ENCODE measurements at regions not wholly inside any gene's neighbourhood (a gene's known extent, or its start where the extent isn't known, plus 50 kb on each side); places are given as distances from the start of the nearest gene placed in this dataset.

DNA sequence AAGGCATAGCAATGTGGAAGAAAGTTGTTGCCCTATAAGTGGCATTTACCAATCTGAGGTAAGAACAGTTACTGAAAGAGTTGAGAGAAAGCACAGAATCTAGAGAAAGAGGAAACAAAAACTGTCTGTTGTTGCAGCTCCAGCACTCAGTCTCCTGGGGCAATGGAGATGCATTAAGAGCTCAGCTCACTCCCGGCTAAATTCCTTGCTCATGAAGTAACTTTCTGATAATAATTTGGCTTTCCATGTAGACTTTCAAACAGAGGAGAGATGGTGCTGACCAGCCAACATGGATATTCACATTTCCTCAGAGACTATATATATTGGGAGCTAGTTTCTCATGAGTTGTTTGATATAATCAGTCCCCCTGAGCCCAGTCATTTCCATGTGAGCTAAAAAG lies 135.3 kb downstream of the GDAP2 start:
- H3K36me3 ChIP-seq (ENCODE audit: insufficient read depth, low read length, poor library complexity, severe bottlenecking): no peaks in the 10 kb centered on the region
- H3K27ac ChIP-seq (ENCODE audit: low read depth, low read length, poor library complexity, severe bottlenecking): no peak overlapping the region
- BruUV-seq (replicated peaks): no TSS peak
- DNase-seq (ENCODE audit: low spot score): no peak
- ChIA-PET POLR2A (ENCODE audit: low non-redundant PET) (no interaction called here), CTCF (no interaction called here)
- intact Hi-C loops (cut with micrococcal nuclease; ENCODE audit: unreplicated experiment): no loop called here
- no peak overlapping the region for H3K4me3 ChIP-seq (ENCODE audit: low read depth, low read length, poor library complexity, severe bottlenecking)
- H3K9me3 ChIP-seq (ENCODE audit: low read depth, low read length, poor library complexity, severe bottlenecking): no peaks in the 10 kb centered on the region
- TF ChIP-seq, protein P1, sequence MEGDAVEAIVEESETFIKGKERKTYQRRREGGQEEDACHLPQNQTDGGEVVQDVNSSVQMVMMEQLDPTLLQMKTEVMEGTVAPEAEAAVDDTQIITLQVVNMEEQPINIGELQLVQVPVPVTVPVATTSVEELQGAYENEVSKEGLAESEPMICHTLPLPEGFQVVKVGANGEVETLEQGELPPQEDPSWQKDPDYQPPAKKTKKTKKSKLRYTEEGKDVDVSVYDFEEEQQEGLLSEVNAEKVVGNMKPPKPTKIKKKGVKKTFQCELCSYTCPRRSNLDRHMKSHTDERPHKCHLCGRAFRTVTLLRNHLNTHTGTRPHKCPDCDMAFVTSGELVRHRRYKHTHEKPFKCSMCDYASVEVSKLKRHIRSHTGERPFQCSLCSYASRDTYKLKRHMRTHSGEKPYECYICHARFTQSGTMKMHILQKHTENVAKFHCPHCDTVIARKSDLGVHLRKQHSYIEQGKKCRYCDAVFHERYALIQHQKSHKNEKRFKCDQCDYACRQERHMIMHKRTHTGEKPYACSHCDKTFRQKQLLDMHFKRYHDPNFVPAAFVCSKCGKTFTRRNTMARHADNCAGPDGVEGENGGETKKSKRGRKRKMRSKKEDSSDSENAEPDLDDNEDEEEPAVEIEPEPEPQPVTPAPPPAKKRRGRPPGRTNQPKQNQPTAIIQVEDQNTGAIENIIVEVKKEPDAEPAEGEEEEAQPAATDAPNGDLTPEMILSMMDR (conservative IDR thresholded peaks at IDR 0.05; ENCODE audit: low read depth, low read length): no peak
- no peak for TF ChIP-seq EZH2 (IDR thresholded peaks at IDR 0.05; ENCODE audit: borderline replicate concordance, low read depth, low read length, poor library complexity, severe bottlenecking)
- H3K27me3 ChIP-seq (replicated peaks; ENCODE audit: insufficient read depth, low read depth, low read length, poor library complexity): no peaks in the 10 kb centered on the region
- H3K4me1 ChIP-seq (ENCODE audit: insufficient read depth, low read length, poor library complexity, severe bottlenecking): no peaks in the 10 kb centered on the region

DNA sequence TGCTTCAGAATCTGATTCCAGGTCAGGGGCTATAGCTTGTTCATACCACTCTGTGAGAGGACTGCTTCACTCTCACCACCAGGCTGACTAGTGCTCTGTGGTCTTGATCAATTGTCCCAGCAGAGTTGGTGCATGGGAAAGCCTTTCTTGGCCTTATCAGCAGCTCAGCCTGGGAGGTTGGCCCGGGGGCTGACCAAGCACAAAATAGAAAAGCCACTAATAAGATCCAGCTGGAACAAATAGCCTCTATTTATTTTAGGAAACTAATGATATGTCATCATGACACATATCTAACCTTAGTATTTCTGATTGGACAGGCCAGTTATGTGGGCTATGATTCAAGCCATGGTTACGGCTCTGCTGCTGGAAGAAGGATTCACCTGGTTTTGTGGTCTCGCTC lies 134.2 kb downstream of the GDAP2 start:
- intact Hi-C loops (cut with micrococcal nuclease; ENCODE audit: unreplicated experiment): no loop called here
- Histone ChIP-seq H3K4me1 (ENCODE audit: insufficient read depth, low read length, poor library complexity, severe bottlenecking) (no peaks in the 10 kb centered on the region), H3K36me3 (ENCODE audit: insufficient read depth, low read length, poor library complexity, severe bottlenecking) (no peaks in the 10 kb centered on the region), H3K27ac (ENCODE audit: low read depth, low read length, poor library complexity, severe bottlenecking) (no peak overlapping the region), H3K9me3 (ENCODE audit: low read depth, low read length, poor library complexity, severe bottlenecking) (no peaks in the 10 kb centered on the region), H3K4me3 (ENCODE audit: low read depth, low read length, poor library complexity, severe bottlenecking) (no peak overlapping the region), H3K27me3 (replicated peaks; ENCODE audit: insufficient read depth, low read depth, low read length, poor library complexity) (no peaks in the 10 kb centered on the region)
- TF ChIP-seq, protein P1 (conservative IDR thresholded peaks at IDR 0.05; ENCODE audit: low read depth, low read length): no peak
- TF ChIP-seq EZH2 (IDR thresholded peaks at IDR 0.05; ENCODE audit: borderline replicate concordance, low read depth, low read length, poor library complexity, severe bottlenecking): no peak
- BruUV-seq (replicated peaks): no TSS peak
- CTCF ChIA-PET: no interaction called here
- POLR2A ChIA-PET (ENCODE audit: low non-redundant PET): no interaction called here
- DNase-seq (ENCODE audit: low spot score): no peak

DNA sequence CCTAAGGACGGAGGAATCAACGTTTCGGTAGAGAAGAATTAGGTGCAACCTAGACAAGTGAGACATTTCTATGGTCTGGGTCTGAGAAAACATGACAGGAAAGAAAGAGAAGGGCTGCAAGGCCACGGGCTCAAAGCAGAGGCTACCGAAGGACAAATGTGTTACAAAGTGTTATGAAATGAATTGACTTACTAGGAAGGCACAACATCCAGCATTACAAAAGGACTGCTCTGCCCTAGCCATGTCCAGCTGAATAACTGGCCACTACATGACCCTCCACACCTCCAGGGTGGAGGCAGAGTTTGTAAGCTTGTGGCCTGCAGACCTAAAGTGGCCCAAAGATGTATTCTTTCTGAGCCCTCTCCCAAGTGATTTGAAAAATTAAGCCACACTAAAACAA lies 133.6 kb downstream of the GDAP2 start:
- no peak overlapping the region for H3K27ac ChIP-seq (ENCODE audit: low read depth, low read length, poor library complexity, severe bottlenecking)
- no peaks in the 10 kb centered on the region for H3K4me1 ChIP-seq (ENCODE audit: insufficient read depth, low read length, poor library complexity, severe bottlenecking)
- H3K36me3 ChIP-seq (ENCODE audit: insufficient read depth, low read length, poor library complexity, severe bottlenecking): no peaks in the 10 kb centered on the region
- H3K9me3 ChIP-seq (ENCODE audit: low read depth, low read length, poor library complexity, severe bottlenecking): no peaks in the 10 kb centered on the region
- TF ChIP-seq EZH2 (IDR thresholded peaks at IDR 0.05; ENCODE audit: borderline replicate concordance, low read depth, low read length, poor library complexity, severe bottlenecking): no peak
- TF ChIP-seq, protein P1 (conservative IDR thresholded peaks at IDR 0.05; ENCODE audit: low read depth, low read length): no peak
- no peaks in the 10 kb centered on the region for H3K27me3 ChIP-seq (replicated peaks; ENCODE audit: insufficient read depth, low read depth, low read length, poor library complexity)
- CTCF ChIA-PET: no interaction called here
- no peak for DNase-seq (ENCODE audit: low spot score)
- POLR2A ChIA-PET (ENCODE audit: low non-redundant PET): no interaction called here
- BruUV-seq (replicated peaks): no TSS peak
- intact Hi-C loops (cut with micrococcal nuclease; ENCODE audit: unreplicated experiment): no loop called here
- H3K4me3 ChIP-seq (ENCODE audit: low read depth, low read length, poor library complexity, severe bottlenecking): no peak overlapping the region
